ENCODE measurements at regions not wholly inside any gene's neighbourhood (a gene's known extent, or its start where the extent isn't known, plus 50 kb on each side); places are given as distances from the start of the nearest gene placed in this dataset.

GRCh38 chr4:124203613-124204238, 508.8 kb downstream of the ANKRD50 start (continued):
- TF ChIP-seq ERG (CRISPR knock-in tag; IDR thresholded peaks at IDR 0.05) (no peak), PRRX2 (CRISPR knock-in tag; IDR thresholded peaks at IDR 0.05) (no peak), ATF6 (CRISPR knock-in tag; IDR thresholded peaks at IDR 0.05) (no peak), PREB (CRISPR knock-in tag; IDR thresholded peaks at IDR 0.05; ENCODE audit: borderline replicate concordance) (no peak), NFATC4 (CRISPR knock-in tag; IDR thresholded peaks at IDR 0.05) (no peak), NR1H2 (CRISPR knock-in tag; IDR thresholded peaks at IDR 0.05) (no peak), SMAD3 (CRISPR knock-in tag; IDR thresholded peaks at IDR 0.05; ENCODE audit: borderline replicate concordance) (no peak)

GRCh38 chr4:124206779-124207605, 505.5 kb downstream of the ANKRD50 start:
- POLR2A ChIA-PET = no interaction called here
- Mint-ChIP-seq H3K4me1 (peaks cover 17% of the 10 kb centered on the region), H3K27me3 (ENCODE audit: low read depth) (no peaks in the 10 kb centered on the region), H3K27ac (no peak overlapping the region), H3K4me3 (no peak overlapping the region), H3K36me3 (no peaks in the 10 kb centered on the region), H3K9me3 (no peaks in the 10 kb centered on the region)
- no peak for TF ChIP-seq PRDM15 (CRISPR knock-in tag; IDR thresholded peaks at IDR 0.05)
- TF ChIP-seq USF1 (CRISPR knock-in tag; IDR thresholded peaks at IDR 0.05) = no peak
- TF ChIP-seq ZNF423 (CRISPR knock-in tag; IDR thresholded peaks at IDR 0.05) = no peak
- TF ChIP-seq CREB1 (CRISPR knock-in tag; IDR thresholded peaks at IDR 0.05) = no peak
- no peak for TF ChIP-seq OVOL2 (CRISPR knock-in tag; IDR thresholded peaks at IDR 0.05; ENCODE audit: borderline replicate concordance)
- no peak for TF ChIP-seq CBFB (CRISPR knock-in tag; IDR thresholded peaks at IDR 0.05; ENCODE audit: low read depth)
- no peak for TF ChIP-seq ZNF138 (CRISPR knock-in tag; conservative IDR thresholded peaks at IDR 0.05)
- TF ChIP-seq ESRRA (CRISPR knock-in tag; IDR thresholded peaks at IDR 0.05; ENCODE audit: borderline replicate concordance) = no peak
- TF ChIP-seq ZMAT4 (CRISPR knock-in tag; IDR thresholded peaks at IDR 0.05) = no peak
- TF ChIP-seq CREM (CRISPR knock-in tag; IDR thresholded peaks at IDR 0.05) = no peak
- DNase-seq (ENCODE audit: low spot score) = no peak
- CTCF ChIA-PET = no interaction called here
- ATAC-seq = no peak

Data from WTC11 (cell line).